Left ventricle myocardium inferior (tissue), 1 donor: ENCODE measurements at regions not wholly inside any gene's neighbourhood (a gene's known extent, or its start where the extent isn't known, plus 50 kb on each side); places are given as distances from the start of the nearest gene placed in this dataset.

Experiments
- DNase-seq: peaks from one replicate; pipeline ENCODE4 v3.0.0-alpha.2; 2020
- H3K27ac ChIP-seq: fragments of 200-600 bp; replicated peaks from 2 replicates; pipeline ENCODE4 v1.8.0; 2021
- H3K27me3 ChIP-seq: fragments of 200-600 bp; 2 replicates; pipeline ENCODE4 v1.8.0; 2021; ENCODE audit warnings: low read depth
- H3K36me3 ChIP-seq: fragments of 200-600 bp; 2 replicates; pipeline ENCODE4 v1.8.0; 2021
- H3K4me1 ChIP-seq: fragments of 200-600 bp; 2 replicates; pipeline ENCODE4 v1.8.0; 2021
- H3K4me3 ChIP-seq: fragments of 200-600 bp; 2 replicates; pipeline ENCODE4 v1.8.0; 2021; ENCODE audit warnings: mild to moderate bottlenecking, moderate library complexity
- H3K9me3 ChIP-seq: fragments of 200-600 bp; replicated peaks from 2 replicates; pipeline ENCODE4 v1.8.0; 2021
- CTCF ChIP-seq: fragments of 200-600 bp; IDR thresholded peaks from 2 replicates; pipeline ENCODE4 v1.8.0; 2021; ENCODE audit warnings: antibody characterized with exemption, mild to moderate bottlenecking, borderline replicate concordance
- intact Hi-C: fragments of 100-400 bp; cut with micrococcal nuclease; formaldehyde crosslinking; loops from one replicate; pipeline ENCODE4 v1.11.0; 2022
- donor health status: DM: no; HTN: yes; CAD: no; lungs with severe emphysema.

- H3K4me1 ChIP-seq: no peaks in the 10 kb centered on the region
- no peak for DNase-seq
- intact Hi-C loops: no loop called here
- H3K27me3 ChIP-seq: no peaks in the 10 kb centered on the region
- TF ChIP-seq CTCF: no peak
- peaks cover 40% of the 10 kb centered on the region for H3K9me3 ChIP-seq
- no peak overlapping the region for H3K27ac ChIP-seq
- no peak overlapping the region for H3K4me3 ChIP-seq
- H3K36me3 ChIP-seq: no peaks in the 10 kb centered on the region
Measured at GRCh38 chr18:52136532-52136931, 203.5 kb upstream of the DCC start.

- no peak for DNase-seq
- Histone ChIP-seq H3K4me3 (no peak overlapping the region), H3K9me3 (peaks cover 32% of the 10 kb centered on the region), H3K27me3 (no peaks in the 10 kb centered on the region), H3K4me1 (no peaks in the 10 kb centered on the region), H3K36me3 (no peaks in the 10 kb centered on the region), H3K27ac (no peak overlapping the region)
- intact Hi-C loops: no loop called here
- TF ChIP-seq CTCF: no peak
Measured at GRCh38 chr18:52140986-52141385, 199.0 kb upstream of the DCC start.

GRCh38 chr18:52150050-52150449, 189.9 kb upstream of the DCC start:
- no peaks in the 10 kb centered on the region for H3K4me1 ChIP-seq
- no peak overlapping the region for H3K27ac ChIP-seq
- H3K4me3 ChIP-seq: no peak overlapping the region
- no peak for TF ChIP-seq CTCF
- peaks cover 21% of the 10 kb centered on the region for H3K9me3 ChIP-seq
- intact Hi-C loops: no loop called here
- no peak for DNase-seq
- H3K27me3 ChIP-seq: no peaks in the 10 kb centered on the region
- H3K36me3 ChIP-seq: no peaks in the 10 kb centered on the region

GRCh38 chr18:52152036-52152435, 188.0 kb upstream of the DCC start:
- intact Hi-C loops: no loop called here
- no peak overlapping the region for H3K27ac ChIP-seq
- DNase-seq: no peak
- peaks cover 11% of the 10 kb centered on the region for H3K9me3 ChIP-seq
- H3K27me3 ChIP-seq: no peaks in the 10 kb centered on the region
- no peaks in the 10 kb centered on the region for H3K36me3 ChIP-seq
- no peak overlapping the region for H3K4me3 ChIP-seq
- H3K4me1 ChIP-seq: no peaks in the 10 kb centered on the region
- no peak for TF ChIP-seq CTCF

- H3K36me3 ChIP-seq: no peaks in the 10 kb centered on the region
- TF ChIP-seq CTCF: no peak
- no peak overlapping the region for H3K27ac ChIP-seq
- H3K4me1 ChIP-seq: no peaks in the 10 kb centered on the region
- intact Hi-C loops: no loop called here
- H3K4me3 ChIP-seq: no peak overlapping the region
- no peak for DNase-seq
- no peaks in the 10 kb centered on the region for H3K9me3 ChIP-seq
- H3K27me3 ChIP-seq: no peaks in the 10 kb centered on the region
Measured at GRCh38 chr18:52156166-52156565, 183.8 kb upstream of the DCC start.

- H3K27me3 ChIP-seq: no peaks in the 10 kb centered on the region
- no peak overlapping the region for H3K27ac ChIP-seq
- H3K4me3 ChIP-seq: no peak overlapping the region
- no peak for TF ChIP-seq CTCF
- H3K4me1 ChIP-seq: no peaks in the 10 kb centered on the region
- DNase-seq: no peak
- peaks cover 14% of the 10 kb centered on the region for H3K9me3 ChIP-seq
- H3K36me3 ChIP-seq: no peaks in the 10 kb centered on the region
- intact Hi-C loops: no loop called here
Measured at GRCh38 chr18:52160636-52161035, 179.4 kb upstream of the DCC start.
